ENCODE measurements at regions not wholly inside any gene's neighbourhood (a gene's known extent, or its start where the extent isn't known, plus 50 kb on each side); places are given as distances from the start of the nearest gene placed in this dataset.

DNA sequence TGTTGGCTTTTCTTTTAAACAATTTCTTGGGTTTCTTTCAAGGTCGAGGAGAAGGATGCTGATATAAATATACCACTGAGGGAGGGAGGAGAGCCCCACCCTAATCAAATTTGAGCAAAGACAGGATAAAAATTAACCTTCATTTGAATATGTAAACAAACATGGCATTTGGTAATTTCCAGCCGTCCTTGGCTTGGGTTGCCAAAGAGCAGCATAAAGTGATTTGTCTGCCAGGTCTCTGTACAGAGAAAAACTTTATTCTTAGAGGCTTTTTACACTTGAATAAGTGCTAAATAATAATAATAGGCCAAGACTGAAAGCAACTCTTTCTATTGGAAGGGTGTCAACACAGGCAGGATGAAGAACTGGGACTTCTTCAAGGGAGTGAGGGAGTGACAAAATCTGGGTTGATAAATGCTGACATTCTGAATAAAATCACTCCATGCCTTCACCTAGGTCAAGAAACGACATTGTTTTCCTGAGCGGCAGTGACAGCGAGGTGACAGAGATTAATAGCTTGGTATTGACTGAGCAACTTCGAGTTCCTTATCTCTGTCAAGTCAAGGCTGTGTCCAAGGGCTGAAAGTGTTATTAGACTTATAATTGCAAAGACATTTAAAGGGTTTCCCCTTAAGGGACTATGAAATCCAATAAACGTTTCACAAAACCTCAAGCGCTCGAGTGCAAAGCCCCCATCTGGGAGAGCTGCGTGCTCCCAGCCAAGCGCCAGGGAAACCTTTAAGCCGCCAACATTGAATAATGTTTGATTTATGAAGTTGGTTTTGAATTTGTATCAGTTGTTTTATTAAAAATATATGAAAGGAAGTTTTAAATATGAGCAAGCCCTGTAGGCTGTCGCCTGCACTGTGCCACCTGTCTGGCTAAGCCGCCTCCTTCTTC, 269.5 kb upstream of the N4BP1 start:
- no peak for DNase-seq

DNA sequence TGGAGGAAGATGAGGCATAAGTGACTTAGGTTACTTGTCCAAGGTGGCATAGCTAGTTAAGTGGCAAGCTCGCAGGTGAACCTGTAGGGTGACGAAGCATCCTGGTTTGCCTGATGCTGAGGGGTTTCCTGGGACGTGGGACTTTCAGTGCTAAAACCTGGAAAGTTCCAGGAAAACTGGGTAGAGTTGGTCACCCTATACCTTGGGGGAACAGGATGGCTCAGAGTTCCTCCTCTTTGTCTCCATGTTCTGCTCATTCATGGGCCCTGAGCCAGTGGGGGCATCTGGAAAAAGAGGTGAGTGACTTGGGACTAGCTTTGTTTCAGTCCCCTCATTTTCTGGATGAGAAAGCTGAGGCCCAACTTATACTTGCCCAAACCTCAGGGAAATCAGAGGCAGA, 268.0 kb upstream of the N4BP1 start:
- DNase-seq, result no peak

DNA sequence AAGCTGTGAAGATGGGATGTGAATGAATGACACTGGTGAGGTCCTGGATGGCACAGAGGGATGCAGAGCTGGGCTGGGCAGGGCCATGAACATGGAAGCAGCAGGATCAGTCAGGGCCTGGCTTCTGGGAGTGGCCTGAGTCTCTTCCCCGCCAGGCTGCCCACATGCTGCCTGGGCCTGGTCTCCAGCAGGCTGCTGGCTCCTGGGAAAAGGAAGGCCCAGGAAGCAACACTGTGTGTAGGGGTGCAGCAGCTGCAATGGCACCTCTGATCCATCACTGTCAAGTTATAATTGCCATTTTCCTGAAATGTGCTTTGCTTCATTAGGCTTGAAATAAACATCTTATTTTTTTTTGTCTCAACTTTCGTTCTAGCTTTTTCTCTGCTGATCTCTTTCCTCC, 260.2 kb upstream of the N4BP1 start:
- no peak for DNase-seq

DNA sequence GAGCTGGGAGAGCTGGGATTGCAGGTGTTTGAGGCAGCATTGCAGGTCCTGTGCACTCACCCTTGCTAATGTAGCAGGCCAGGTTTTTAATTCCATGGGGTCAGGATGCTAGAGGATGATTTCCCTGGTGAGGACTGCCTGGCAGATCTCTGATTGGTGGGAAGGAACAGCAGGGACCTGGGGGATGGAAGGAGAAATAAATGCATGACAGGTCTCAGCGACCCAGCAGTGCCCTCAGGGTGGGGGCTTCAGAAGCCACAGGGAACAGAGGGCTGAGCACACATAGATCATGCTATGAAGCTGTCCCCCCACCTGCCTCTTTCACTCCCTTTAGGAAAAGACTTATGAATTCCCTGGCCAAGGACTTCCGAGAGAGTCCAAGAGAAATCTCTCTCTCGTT, 255.5 kb upstream of the N4BP1 start:
- no peak for DNase-seq

DNA sequence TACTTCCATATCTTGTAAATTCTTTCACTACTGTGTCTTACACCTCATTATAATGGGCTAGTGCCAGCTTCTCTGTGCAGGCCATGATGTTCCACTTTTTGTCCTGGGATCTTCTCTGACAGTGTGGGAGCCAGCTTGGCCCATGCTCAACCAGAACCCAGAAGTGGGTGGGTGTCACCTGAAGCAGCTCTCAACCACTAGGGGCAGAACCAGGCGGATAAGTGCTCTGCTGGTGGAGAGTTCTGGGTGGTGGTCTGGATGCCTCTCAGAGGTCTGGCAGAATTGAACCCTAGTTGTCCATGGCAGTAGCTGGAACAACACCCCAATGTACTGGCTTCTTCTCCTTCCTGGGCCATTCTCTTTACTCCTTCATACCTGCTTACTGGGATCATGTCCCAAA, 254.1 kb upstream of the N4BP1 start:
- DNase-seq, result no peak

DNA sequence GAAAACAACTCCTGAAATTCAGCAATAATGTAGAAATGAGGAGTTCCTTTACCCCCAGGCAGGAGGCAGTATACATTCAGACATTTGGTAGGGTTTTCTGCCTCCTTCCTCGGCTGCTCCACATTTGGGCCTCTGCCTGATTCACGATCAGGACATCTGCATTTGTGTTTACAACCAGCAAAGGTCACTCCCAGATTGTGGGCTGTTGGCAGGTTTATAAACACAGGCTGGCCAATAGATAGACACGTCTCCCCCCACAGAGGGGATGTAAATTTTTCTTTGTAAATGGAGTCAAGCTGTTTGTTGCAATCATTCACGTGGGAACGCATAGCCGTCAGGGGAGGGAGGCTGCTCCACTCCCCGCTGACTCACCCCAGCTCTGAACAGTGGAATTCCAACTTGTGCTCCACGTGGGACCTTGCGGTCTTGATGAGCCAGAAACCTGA, 252.1 kb upstream of the N4BP1 start:
- no peak for DNase-seq

DNA sequence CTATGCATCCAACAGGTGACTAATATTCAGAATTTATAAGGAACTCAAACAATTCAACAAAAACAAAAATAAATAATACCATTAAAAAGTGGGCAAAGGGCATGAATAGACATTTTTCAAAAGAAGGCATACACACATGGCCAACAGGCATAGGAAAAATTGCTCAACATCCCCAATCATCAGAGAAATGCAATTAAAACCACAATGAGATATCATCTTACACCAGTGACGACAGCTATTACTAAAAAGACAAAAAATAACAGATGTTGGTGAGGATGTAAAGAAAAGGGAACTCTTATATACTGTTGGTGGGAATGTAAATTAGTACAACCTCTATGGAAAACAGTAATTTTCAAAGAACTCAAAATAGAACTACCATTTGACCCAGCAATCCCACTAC, 250.4 kb upstream of the N4BP1 start:
- DNase-seq, result no peak

DNA sequence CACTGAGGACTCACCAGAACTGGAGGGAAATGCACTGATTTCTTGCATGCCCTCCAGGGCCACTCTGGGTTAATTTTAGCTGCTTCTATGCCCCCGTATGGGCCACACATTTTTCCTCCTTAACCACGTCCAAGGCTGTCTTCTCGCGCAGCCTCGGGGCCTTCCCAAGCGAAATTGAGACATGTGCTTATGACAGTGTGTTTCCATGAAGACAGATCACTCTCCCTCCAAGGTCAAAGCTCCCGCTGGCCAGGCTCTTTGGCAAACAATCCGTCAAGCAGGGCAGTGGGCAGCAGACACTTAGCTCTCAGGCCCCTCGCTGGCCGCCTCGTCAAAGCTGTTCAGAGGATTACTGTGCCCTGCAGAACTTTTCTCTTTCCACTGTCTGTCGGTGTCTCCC, 243.0 kb upstream of the N4BP1 start:
- DNase-seq, result no peak

DNA sequence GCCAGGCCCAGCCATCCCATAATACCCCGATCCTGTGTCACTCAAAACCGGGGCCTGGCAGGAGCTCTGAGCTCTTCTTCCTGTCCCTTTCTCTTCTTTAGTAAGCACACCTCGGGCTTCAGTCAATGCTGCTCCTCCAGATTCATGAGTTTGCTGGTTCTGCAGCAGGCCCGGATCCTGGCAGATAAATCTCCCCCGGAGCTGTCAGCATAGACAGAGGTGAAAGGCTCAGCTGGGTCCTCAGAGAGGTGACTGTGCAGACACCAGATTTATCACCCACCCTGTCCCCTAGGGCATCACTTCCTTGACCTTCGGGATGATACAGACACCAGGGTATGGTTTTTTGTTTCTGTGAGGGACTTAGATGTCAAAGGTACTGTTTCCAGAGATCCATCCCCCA, 242.5 kb upstream of the N4BP1 start:
- no peak for DNase-seq

DNA sequence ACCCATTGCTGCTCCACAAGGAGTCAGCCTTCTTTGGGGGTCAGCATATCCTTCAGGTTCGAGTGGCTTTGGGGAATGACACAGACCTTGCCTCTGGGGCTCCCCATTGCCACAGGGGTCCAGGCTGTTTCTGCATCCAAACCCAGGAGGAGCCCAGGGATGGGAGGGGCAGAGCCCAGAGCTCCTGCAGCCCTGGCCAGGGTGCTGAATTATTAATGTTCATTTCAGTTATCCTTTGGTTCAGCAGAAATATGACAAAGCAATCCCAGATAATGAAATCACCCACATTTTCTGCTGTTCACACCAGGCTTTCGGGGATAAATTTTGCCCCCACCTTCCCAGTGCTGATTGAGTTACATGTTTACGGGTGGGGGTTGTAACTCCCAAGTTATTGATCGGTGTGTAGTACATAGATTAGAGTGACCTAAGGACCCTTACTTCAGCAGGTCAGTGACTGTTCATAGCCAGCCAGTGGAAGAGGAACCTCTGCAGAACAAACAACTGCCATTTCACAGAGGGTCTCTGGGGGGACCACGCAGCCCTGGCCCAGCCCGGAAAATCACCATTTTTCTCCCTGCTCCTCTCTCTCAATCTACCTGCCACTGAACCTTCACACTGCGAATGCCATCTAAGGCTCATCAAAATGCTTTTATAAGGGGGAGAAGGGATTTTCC, 240.3 kb upstream of the N4BP1 start:
- DNase-seq, result no peak

DNA sequence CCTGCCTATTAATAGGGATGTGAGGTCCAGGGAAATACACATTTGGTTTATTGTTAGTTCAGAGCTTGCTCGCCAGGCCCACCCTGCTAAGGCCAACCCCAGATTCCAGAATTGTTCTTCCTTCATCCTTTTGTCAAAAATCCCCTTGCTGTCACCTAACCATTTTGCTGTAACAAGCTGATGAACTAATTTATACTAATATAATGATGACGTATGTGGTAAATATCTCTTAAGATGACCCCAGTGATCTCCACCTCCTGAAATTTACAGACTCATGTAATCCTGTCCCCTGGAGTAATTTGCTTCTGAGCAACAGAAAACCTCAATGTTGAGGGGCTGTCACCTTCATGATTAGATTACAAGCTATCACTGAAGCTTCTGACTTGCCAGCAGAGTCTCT, 236.3 kb upstream of the N4BP1 start:
- DNase-seq, result no peak

DNA sequence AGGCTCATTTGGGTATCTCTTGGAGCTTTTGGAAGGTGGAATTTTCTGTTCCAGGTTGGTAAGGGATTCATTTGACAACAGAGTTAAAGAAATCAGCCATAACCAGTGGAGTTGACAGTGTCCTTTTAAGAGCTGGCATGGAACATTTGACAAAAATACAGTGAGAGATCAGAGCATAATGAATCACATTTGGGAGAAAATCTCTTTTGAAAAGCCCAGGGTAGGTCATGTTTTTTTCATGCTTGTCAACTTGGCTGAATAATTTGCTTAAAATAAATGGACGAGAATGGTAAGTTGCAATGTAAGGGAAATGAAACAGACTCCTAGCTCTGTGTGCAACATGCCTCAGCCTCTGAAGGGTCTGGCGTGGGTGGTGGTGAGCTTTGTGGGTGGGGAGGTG, 235.3 kb upstream of the N4BP1 start:
- DNase-seq, result no peak

DNA sequence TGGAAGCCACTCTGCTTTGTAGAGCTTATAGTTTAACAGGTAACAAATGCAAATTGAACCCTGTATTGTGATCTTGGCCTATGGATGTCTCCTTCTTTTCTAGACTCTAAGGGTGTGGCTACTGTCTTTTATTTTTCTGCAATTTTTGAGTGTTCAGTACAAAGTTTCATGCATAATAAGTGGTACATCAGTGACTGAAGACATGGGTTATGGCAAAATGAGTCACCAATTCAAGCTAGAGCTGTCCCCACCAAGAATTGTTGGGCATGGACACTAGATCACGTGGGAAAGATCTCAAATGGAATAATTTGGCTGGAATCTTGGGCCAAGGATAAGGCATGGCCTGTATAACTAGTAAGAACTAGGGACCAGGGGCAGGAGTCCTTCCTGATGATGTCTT, 228.4 kb upstream of the N4BP1 start:
- no peak for DNase-seq

DNA sequence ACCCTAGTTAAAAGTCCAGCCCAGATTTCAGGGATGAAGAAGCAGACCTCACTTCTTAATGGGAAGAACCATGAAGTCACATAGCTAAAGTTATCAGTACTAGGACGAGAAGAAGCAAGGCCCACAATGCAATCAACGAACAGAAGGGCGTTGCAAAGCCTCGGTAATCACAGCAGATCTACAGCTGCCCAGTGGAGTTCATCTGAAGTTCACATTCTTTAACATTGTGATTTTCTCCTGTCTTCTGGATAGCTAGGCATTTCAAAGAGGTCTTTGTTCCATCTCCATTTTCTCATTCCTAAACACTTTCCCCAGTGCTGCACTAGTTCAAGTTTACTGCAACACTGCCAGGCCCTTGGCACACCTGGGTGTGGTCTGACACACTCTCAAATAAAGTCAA, 226.7 kb upstream of the N4BP1 start:
- DNase-seq, result no peak

DNA sequence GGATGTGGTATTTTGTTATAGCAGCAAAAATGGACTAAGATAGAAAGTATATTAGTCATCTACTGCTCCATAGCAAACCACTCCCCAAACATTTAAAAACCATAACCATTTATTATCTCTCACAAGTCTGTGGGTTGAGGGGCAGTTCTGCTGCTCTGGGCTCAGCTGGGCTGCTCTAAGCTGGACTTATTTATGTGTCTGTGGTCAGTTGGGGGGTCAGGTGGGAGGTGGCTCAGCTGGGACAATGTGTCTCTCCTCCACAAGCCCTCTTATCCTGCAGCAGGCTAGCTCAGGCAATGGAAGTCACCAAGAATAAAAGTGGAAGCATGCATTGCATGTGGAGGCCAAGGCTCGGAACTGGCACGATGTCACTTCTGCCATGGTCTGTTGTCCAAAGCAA, 226.1 kb upstream of the N4BP1 start:
- DNase-seq, result no peak

DNA sequence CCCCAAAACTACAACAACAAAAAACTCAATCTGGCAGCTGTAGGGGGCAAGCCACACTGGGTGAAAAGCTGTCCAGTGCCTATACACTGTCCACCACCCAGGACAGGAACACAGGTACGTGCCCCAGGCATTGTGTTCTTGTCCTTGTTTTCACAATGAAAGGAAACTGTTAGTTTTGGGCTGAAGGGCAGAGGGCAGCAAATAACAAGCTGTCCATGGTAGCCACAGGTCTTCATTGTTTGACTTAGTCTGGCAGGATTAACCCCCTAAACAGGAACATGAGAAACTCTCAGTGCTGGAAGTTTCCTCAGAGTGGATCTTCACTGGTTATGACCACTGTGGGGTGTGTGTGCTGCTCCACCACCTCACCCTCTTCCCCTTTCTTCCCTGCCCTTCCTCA, 224.6 kb upstream of the N4BP1 start:
- no peak for DNase-seq

DNA sequence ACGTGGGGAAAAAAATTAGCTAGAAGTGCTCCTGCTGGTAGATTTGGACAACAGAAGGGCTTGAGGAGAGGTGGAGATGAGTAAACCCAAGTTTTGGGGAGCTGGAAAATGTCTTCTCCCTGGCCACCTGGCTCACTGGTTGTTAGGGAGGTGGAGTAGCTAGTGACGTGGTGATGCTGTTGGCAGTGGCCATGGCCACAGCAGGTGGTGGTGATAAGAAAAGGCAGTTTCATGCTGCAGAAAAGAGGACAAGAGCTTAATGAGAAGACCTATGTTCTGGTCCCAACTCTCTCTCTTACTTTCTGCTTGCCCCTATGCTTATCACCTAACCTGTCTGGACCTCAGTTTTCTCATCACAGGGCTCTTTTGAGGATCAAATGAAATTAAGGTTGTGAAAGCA, 223.5 kb upstream of the N4BP1 start:
- DNase-seq, result no peak

DNA sequence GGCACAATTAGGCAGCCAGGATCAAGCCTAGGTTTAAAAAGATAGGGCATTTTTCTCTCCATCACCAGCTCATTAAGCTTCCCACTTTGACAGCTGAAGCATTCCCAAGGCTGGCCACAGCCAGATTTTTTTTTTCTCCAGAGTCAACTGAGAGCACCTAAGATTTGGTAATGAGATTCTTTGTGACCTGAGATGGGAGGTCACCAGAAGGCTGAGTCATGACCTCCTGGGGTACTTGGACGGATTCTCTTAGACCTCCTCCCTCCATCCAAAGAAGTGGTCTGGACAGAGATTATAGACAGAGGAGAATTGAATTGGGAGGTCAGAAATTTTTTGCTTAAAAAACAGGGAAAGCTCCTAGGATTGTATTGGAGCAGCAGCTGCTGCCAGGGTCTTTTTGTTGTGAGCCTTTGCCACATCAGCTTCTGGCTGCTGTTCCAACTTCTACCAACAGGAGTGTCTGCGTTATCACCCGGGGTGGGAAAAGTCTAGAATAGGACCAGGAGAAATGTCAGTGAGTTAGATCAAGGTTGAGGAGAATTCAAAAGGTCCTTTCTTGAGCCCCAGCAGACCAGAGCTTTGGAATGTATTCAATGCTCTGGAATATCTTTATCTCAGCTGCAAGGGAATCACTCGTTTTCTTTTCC, 221.2 kb upstream of the N4BP1 start:
- DNase-seq, result no peak

DNA sequence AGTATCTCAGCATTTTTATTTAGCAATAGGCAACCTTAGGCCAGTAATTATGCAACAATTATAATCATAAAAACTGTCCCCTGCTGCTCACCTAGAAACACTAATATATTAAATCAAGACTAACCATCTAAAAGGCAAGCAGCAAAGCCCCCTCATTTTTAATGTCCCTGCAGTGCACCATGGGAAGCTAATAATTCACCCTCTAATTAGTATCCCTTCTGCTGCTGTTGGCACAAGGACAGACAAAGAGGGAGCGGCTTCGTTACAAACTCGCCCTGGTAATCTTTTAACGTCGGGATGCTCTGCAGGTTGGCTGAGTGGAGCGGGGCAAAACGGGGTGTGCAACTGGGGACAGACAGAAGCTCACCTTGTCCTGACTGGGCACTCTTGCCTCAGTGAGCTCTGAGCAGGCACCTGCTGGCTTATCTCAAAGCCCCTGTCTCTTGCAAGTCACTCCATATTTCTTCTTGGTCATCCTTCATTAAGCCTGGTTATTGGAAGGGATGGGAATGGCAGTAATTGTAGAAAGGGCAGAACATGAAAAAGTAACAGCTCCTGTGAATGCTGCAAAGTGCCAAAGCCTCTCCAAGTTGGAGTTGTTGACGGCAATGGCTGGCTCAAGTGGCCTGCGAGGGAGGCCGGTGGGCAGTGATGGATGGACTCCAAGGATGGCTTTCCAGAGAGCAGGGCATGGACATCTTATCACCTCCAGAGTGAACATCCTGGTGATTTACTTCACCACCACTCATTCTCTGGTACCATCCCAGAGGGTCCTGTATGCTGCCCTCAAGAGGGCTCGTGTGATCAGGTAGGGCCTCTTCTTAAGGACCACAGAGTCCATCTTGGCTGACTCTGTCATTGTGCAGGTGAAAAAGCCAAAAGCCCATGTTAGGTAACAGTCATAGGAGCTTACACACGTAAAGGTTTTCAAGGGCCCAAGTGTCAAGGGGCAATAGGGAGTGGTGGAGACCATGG, 219.6 kb upstream of the N4BP1 start:
- no peak for DNase-seq

DNA sequence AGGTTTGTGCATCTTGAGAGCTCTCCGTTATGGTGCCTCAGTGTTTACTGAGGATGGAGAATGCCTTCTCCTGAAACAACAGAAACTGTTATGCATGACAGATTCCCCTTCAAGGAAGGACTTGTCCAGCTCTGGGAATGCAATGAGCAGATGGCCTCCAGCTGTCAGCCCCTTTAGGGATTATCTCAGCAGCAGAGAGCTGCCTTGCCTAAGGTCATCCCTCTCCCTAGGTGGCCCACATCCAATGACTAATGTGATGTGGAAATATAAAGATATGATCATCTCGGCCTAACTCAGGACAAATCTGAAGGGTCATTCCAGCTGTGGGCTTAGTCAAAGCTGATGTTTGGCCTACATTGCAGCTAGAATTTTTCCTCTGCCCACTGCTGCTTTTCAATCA, 214.3 kb upstream of the N4BP1 start:
- DNase-seq, result no peak

DNA sequence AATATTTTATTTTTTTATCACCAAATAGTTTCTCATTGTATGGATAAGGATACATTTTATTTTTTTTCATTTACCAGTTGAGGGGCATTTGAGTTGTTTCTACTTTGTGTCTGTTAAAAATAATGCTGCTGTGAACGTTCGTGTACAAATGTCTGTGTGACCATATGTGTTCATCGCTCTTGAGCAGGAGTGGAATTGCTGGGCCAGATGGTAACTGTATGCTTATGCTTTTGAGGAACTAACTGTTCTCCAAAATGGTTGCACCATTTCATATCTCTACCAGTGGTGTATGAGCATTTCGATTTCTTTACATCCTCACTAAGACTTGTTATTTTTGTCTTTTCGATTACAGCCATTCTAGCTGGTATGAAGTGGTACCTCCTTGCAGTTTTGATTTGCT, 212.5 kb upstream of the N4BP1 start:
- no peak for DNase-seq

DNA sequence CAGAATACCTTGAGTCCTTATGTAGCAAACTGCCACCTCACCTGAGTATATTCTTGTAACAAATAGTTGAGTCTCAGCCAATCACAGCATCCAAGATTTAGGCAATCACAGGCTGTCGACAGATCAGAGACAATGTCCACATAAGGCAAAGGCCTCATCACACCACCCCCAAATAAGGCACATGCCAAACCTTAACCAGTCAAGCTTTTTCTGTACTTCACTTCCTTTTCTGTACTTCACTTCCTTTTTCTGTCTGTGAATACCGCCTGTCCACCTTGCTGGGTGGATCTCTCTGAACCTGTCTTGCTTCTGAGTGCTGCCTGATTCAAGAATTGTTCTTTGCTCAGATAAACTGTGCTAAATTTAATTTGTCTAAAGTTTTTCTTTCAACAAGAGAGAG, 210.4 kb upstream of the N4BP1 start:
- no peak for DNase-seq

DNA sequence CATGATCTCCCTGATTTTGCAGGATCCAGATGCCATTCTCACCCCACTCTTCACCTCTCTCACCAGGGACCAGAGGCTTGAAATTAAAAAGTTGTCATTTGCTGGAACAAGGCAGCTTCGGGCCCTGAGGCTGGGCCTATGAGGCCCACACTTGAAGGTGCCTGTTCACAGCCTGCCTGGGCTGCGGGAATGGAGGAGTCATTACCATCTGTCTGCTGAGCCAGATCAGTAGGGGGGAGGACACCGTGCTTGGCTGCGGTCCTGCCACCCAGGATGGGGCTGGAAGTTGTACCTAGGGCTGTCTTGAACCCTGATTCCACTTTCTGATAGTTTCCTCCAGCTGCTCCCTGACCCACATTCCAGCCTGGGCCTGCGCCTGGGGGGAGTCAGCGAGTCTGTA, 208.3 kb upstream of the N4BP1 start:
- DNase-seq, result no peak
